OCI-LY1 (cell line): ENCODE measurements at regions not wholly inside any gene's neighbourhood (a gene's known extent, or its start where the extent isn't known, plus 50 kb on each side); places are given as distances from the start of the nearest gene placed in this dataset.

Experiments used
- CTCF ChIP-seq: fragments of 200-600 bp; sonication (generic), shearing (Covaris generic); IDR thresholded peaks from 2 replicates; pipeline ENCODE4 v1.5.1; 2017; ENCODE audit warnings: mild to moderate bottlenecking, antibody characterized with exemption, low read length, moderate library complexity, mixed read lengths
- EZH2 ChIP-seq: fragments of 200-600 bp; sonication (generic), shearing (Covaris generic); IDR thresholded peaks from 2 replicates; pipeline ENCODE4 v1.8.0; 2017; ENCODE audit warnings: borderline replicate concordance, mixed run types, mild to moderate bottlenecking, antibody characterized with exemption, low read length, moderate library complexity, mixed read lengths

- TF ChIP-seq CTCF (no peak), EZH2 (no peak)
Measured at GRCh38 chr15:93176065-93176464, 87.1 kb upstream of the RGMA start.
